ENCODE measurements at regions not wholly inside any gene's neighbourhood (a gene's known extent, or its start where the extent isn't known, plus 50 kb on each side); places are given as distances from the start of the nearest gene placed in this dataset.

- no peak for TF ChIP-seq POLR2AphosphoS5 (IDR thresholded peaks at IDR 0.05)
- TF ChIP-seq POLR2A (IDR thresholded peaks at IDR 0.05), result no peak
- no peak for TF ChIP-seq CTCF (IDR thresholded peaks at IDR 0.05)
- no peak for TF ChIP-seq EP300 (IDR thresholded peaks at IDR 0.05; ENCODE audit: low read depth)
- Histone ChIP-seq H3K4me1 (no peaks in the 10 kb centered on the region), H3K4me3 (no peak overlapping the region), H3K36me3 (no peaks in the 10 kb centered on the region), H3K27me3 (no peaks in the 10 kb centered on the region), H3K9me3 (no peaks in the 10 kb centered on the region), H3K27ac (no peak overlapping the region)
- in situ Hi-C loops (cut with MboI; ENCODE audit: low pct_ligation_motif_present in 1 of 4, low pct_unique_long_range_greater_than_20kb in 1 of 4, low sequenced_read_pairs in 3 of 4), result no loop called here
- no peak for DNase-seq
- 80 to 88% methylated on average over 2 to 7 of the region's 7 CpGs for WGBS, 2 donors (ENCODE audit: low coverage in 1 of 2)
- intact Hi-C loops (cut with DNase I; ENCODE audit: low total_unique reads), result no loop called here
Measured at GRCh38 chr19:32264568-32264967, 80.8 kb upstream of the ZNF507 start.

- in situ Hi-C loops (cut with MboI; ENCODE audit: low pct_ligation_motif_present in 1 of 4, low pct_unique_long_range_greater_than_20kb in 1 of 4, low sequenced_read_pairs in 3 of 4) (no loop called here), intact Hi-C loops (cut with DNase I; ENCODE audit: low total_unique reads) (no loop called here)
- H3K4me1 ChIP-seq, result no peaks in the 10 kb centered on the region
- no peak overlapping the region for H3K4me3 ChIP-seq
- no peak for DNase-seq
- H3K36me3 ChIP-seq, result no peaks in the 10 kb centered on the region
- no peaks in the 10 kb centered on the region for H3K9me3 ChIP-seq
- no peak overlapping the region for H3K27ac ChIP-seq
- no peak for TF ChIP-seq POLR2A (IDR thresholded peaks at IDR 0.05)
- no peak for TF ChIP-seq POLR2AphosphoS5 (IDR thresholded peaks at IDR 0.05)
- TF ChIP-seq CTCF (IDR thresholded peaks at IDR 0.05), result no peak
- TF ChIP-seq EP300 (IDR thresholded peaks at IDR 0.05; ENCODE audit: low read depth), result no peak
- no peaks in the 10 kb centered on the region for H3K27me3 ChIP-seq
- WGBS, 2 donors (ENCODE audit: low coverage in 1 of 2), result 41 to 63% methylated on average over 2 to 5 of the region's 5 CpGs
Measured at GRCh38 chr19:32265995-32266394, 79.4 kb upstream of the ZNF507 start.

- intact Hi-C loops (cut with DNase I; ENCODE audit: low total_unique reads) (no loop called here), in situ Hi-C loops (cut with MboI; ENCODE audit: low pct_ligation_motif_present in 1 of 4, low pct_unique_long_range_greater_than_20kb in 1 of 4, low sequenced_read_pairs in 3 of 4) (no loop called here)
- H3K36me3 ChIP-seq, result no peaks in the 10 kb centered on the region
- no peaks in the 10 kb centered on the region for H3K9me3 ChIP-seq
- no peak overlapping the region for H3K4me3 ChIP-seq
- H3K27ac ChIP-seq, result no peak overlapping the region
- 46 to 100% methylated on average over 1 to 5 of the region's 5 CpGs for WGBS, 2 donors (ENCODE audit: low coverage in 1 of 2)
- H3K4me1 ChIP-seq, result no peaks in the 10 kb centered on the region
- no peaks in the 10 kb centered on the region for H3K27me3 ChIP-seq
- TF ChIP-seq POLR2AphosphoS5 (IDR thresholded peaks at IDR 0.05) (no peak), CTCF (IDR thresholded peaks at IDR 0.05) (no peak), EP300 (IDR thresholded peaks at IDR 0.05; ENCODE audit: low read depth) (no peak), POLR2A (IDR thresholded peaks at IDR 0.05) (no peak)
- DNase-seq, result no peak
Measured at GRCh38 chr19:32266460-32266859, 79.0 kb upstream of the ZNF507 start.

GRCh38 chr19:32268381-32268780 is 77.0 kb upstream of the ZNF507 start:
- no peaks in the 10 kb centered on the region for H3K9me3 ChIP-seq
- no peaks in the 10 kb centered on the region for H3K4me1 ChIP-seq
- intact Hi-C loops (cut with DNase I; ENCODE audit: low total_unique reads), result no loop called here
- no peak overlapping the region for H3K27ac ChIP-seq
- no peaks in the 10 kb centered on the region for H3K36me3 ChIP-seq
- no peak overlapping the region for H3K4me3 ChIP-seq
- in situ Hi-C loops (cut with MboI; ENCODE audit: low pct_ligation_motif_present in 1 of 4, low pct_unique_long_range_greater_than_20kb in 1 of 4, low sequenced_read_pairs in 3 of 4), result no loop called here
- no peaks in the 10 kb centered on the region for H3K27me3 ChIP-seq
- WGBS, 2 donors (ENCODE audit: low coverage in 1 of 2), result 78 to 100% methylated on average over 1 to 3 of the region's 3 CpGs
- DNase-seq, result no peak
- TF ChIP-seq CTCF (IDR thresholded peaks at IDR 0.05), result no peak
- no peak for TF ChIP-seq EP300 (IDR thresholded peaks at IDR 0.05; ENCODE audit: low read depth)
- TF ChIP-seq POLR2A (IDR thresholded peaks at IDR 0.05), result no peak
- no peak for TF ChIP-seq POLR2AphosphoS5 (IDR thresholded peaks at IDR 0.05)

Data from transverse colon (tissue), 4 donors.